ENCODE measurements at regions not wholly inside any gene's neighbourhood (a gene's known extent, or its start where the extent isn't known, plus 50 kb on each side); places are given as distances from the start of the nearest gene placed in this dataset.

GRCh38 chr3:168988853-168989252, 674.7 kb downstream of the MECOM start:
- H3K9me3 ChIP-seq (ENCODE audit: insufficient read depth, low read length, severe bottlenecking) = no peaks in the 10 kb centered on the region
- no peak overlapping the region for H3K4me2 ChIP-seq (ENCODE audit: insufficient read depth, low read length)
- no peak overlapping the region for H3K9ac ChIP-seq (ENCODE audit: low read depth, low read length)
- no peaks in the 10 kb centered on the region for H3K36me3 ChIP-seq (ENCODE audit: insufficient read depth, low read length)
- no peak overlapping the region for H3K4me3 ChIP-seq (ENCODE audit: low read depth in 1 of 2, low read length in 2 of 2)
- DNase-seq (no peak), ATAC-seq (ENCODE audit: insufficient read depth, low read depth) (no peak)
- H3K79me2 ChIP-seq (ENCODE audit: insufficient read depth, low read length) = no peaks in the 10 kb centered on the region
- no peaks in the 10 kb centered on the region for H3K4me1 ChIP-seq (ENCODE audit: insufficient read depth, low read length)
- no peak overlapping the region for H2AFZ ChIP-seq (ENCODE audit: low read depth, low read length)
- TF ChIP-seq EZH2 (IDR thresholded peaks at IDR 0.05; ENCODE audit: borderline replicate concordance, low read depth, low read length, severe bottlenecking) (no peak), CTCF (IDR thresholded peaks at IDR 0.05; ENCODE audit: borderline replicate concordance, extremely low read depth, low read length, poor library complexity, severe bottlenecking) (no peak)
- no peaks in the 10 kb centered on the region for H4K20me1 ChIP-seq (ENCODE audit: insufficient read depth, low read length)
- H3K27ac ChIP-seq (ENCODE audit: low read length) = no peak overlapping the region
- H3K27me3 ChIP-seq (ENCODE audit: insufficient read depth, low read length, poor library complexity) = no peaks in the 10 kb centered on the region

DNA sequence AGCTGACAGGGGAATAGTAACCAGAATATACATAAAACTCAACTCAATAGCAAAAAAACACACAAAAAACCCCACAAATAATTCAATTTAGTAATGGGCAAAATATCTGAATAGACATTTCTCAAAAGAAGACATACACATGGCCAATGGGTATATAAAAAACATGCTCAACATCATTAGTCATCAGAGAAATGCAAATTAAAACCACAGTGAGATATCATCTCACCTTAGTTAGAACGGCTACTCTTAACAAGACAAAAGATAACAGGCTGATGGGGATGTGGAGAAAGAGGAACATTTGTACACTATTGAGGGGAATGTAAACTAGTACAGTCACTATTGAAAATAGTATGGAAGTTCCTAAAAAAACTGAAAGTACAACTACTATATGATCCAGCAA, 678.6 kb downstream of the MECOM start:
- no peak overlapping the region for H3K4me3 ChIP-seq (ENCODE audit: low read depth in 1 of 2, low read length in 2 of 2)

DNA sequence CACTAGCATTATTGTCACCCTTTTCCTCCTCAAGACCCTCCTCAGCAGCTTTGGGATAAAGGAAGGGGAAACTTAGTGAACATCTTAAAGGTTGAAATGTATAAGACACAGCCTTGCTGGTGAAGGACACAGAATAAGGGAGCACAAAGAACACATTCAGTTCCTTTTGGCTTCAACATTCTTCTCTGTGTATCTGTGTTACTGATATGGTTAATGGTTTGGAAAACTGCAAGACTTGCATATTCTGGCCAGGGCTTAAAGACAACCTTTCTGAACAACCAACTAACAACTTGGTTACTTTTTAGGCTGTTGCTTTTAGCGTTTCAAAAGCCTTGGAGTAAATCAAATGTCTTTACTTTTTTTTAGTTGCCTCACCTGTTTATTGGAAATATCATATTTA, 680.5 kb downstream of the MECOM start:
- TF ChIP-seq CTCF (IDR thresholded peaks at IDR 0.05; ENCODE audit: borderline replicate concordance, extremely low read depth, low read length, poor library complexity, severe bottlenecking) = no peak
- TF ChIP-seq EZH2 (IDR thresholded peaks at IDR 0.05; ENCODE audit: borderline replicate concordance, low read depth, low read length, severe bottlenecking) = no peak
- Histone ChIP-seq H3K27me3 (ENCODE audit: insufficient read depth, low read length, poor library complexity) (no peaks in the 10 kb centered on the region), H3K4me2 (ENCODE audit: insufficient read depth, low read length) (no peak overlapping the region), H3K79me2 (ENCODE audit: insufficient read depth, low read length) (no peaks in the 10 kb centered on the region), H3K36me3 (ENCODE audit: insufficient read depth, low read length) (no peaks in the 10 kb centered on the region), H3K4me3 (ENCODE audit: low read depth in 1 of 2, low read length in 2 of 2) (no peak overlapping the region), H3K9me3 (ENCODE audit: insufficient read depth, low read length, severe bottlenecking) (no peaks in the 10 kb centered on the region), H3K9ac (ENCODE audit: low read depth, low read length) (no peak overlapping the region), H3K27ac (ENCODE audit: low read length) (no peak overlapping the region), H3K4me1 (ENCODE audit: insufficient read depth, low read length) (no peaks in the 10 kb centered on the region), H2AFZ (ENCODE audit: low read depth, low read length) (no peak overlapping the region), H4K20me1 (ENCODE audit: insufficient read depth, low read length) (no peaks in the 10 kb centered on the region)
- DNase-seq = no peak
- no peak for ATAC-seq (ENCODE audit: insufficient read depth, low read depth)

More for the DNA sequence above, 678.6 kb downstream of the MECOM start:
- no peak overlapping the region for H2AFZ ChIP-seq (ENCODE audit: low read depth, low read length)
- ATAC-seq (ENCODE audit: insufficient read depth, low read depth) (no peak), DNase-seq (no peak)
- no peaks in the 10 kb centered on the region for H3K27me3 ChIP-seq (ENCODE audit: insufficient read depth, low read length, poor library complexity)
- no peak overlapping the region for H3K27ac ChIP-seq (ENCODE audit: low read length)
- no peak for TF ChIP-seq EZH2 (IDR thresholded peaks at IDR 0.05; ENCODE audit: borderline replicate concordance, low read depth, low read length, severe bottlenecking)
- TF ChIP-seq CTCF (IDR thresholded peaks at IDR 0.05; ENCODE audit: borderline replicate concordance, extremely low read depth, low read length, poor library complexity, severe bottlenecking) = no peak
- no peaks in the 10 kb centered on the region for H3K4me1 ChIP-seq (ENCODE audit: insufficient read depth, low read length)
- no peaks in the 10 kb centered on the region for H4K20me1 ChIP-seq (ENCODE audit: insufficient read depth, low read length)
- no peaks in the 10 kb centered on the region for H3K36me3 ChIP-seq (ENCODE audit: insufficient read depth, low read length)
- no peaks in the 10 kb centered on the region for H3K79me2 ChIP-seq (ENCODE audit: insufficient read depth, low read length)
- no peak overlapping the region for H3K4me2 ChIP-seq (ENCODE audit: insufficient read depth, low read length)
- H3K9ac ChIP-seq (ENCODE audit: low read depth, low read length) = no peak overlapping the region
- no peaks in the 10 kb centered on the region for H3K9me3 ChIP-seq (ENCODE audit: insufficient read depth, low read length, severe bottlenecking)

DNA sequence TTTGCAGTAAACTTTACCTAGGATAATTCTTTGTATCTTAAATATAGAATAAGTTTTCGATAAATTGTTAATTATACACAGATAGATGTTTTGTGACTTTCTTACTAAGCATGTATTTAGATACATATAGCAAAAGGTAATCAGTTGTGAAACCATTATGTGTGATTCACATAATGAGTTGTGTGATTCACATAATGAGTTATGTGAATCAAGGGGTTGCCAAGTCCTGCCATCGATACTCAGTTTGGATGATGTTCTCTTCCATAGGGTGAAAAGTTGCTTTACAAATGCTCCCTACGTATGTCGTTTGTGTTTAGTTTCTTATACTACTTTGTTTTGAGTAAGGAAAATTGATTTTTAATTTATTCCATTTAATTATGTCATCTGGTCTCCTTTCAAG, 682.1 kb downstream of the MECOM start:
- Histone ChIP-seq H3K27me3 (ENCODE audit: insufficient read depth, low read length, poor library complexity) (no peaks in the 10 kb centered on the region), H3K27ac (ENCODE audit: low read length) (no peak overlapping the region), H3K9me3 (ENCODE audit: insufficient read depth, low read length, severe bottlenecking) (no peaks in the 10 kb centered on the region), H4K20me1 (ENCODE audit: insufficient read depth, low read length) (no peaks in the 10 kb centered on the region), H3K36me3 (ENCODE audit: insufficient read depth, low read length) (no peaks in the 10 kb centered on the region), H3K4me3 (ENCODE audit: low read depth in 1 of 2, low read length in 2 of 2) (no peak overlapping the region), H3K9ac (ENCODE audit: low read depth, low read length) (no peak overlapping the region), H3K79me2 (ENCODE audit: insufficient read depth, low read length) (no peaks in the 10 kb centered on the region), H3K4me1 (ENCODE audit: insufficient read depth, low read length) (no peaks in the 10 kb centered on the region), H3K4me2 (ENCODE audit: insufficient read depth, low read length) (no peak overlapping the region), H2AFZ (ENCODE audit: low read depth, low read length) (no peak overlapping the region)
- DNase-seq (no peak), ATAC-seq (ENCODE audit: insufficient read depth, low read depth) (no peak)
- no peak for TF ChIP-seq EZH2 (IDR thresholded peaks at IDR 0.05; ENCODE audit: borderline replicate concordance, low read depth, low read length, severe bottlenecking)
- no peak for TF ChIP-seq CTCF (IDR thresholded peaks at IDR 0.05; ENCODE audit: borderline replicate concordance, extremely low read depth, low read length, poor library complexity, severe bottlenecking)
